Activated CD4-positive, alpha-beta T cell treated with anti-CD3 and anti-CD28 coated beads for 36 hours (primary cell): ENCODE measurements at regions not wholly inside any gene's neighbourhood (a gene's known extent, or its start where the extent isn't known, plus 50 kb on each side); places are given as distances from the start of the nearest gene placed in this dataset.

Experiments used
- ATAC-seq: fragments of 200-7000 bp; cut with Tn5 transposase; one replicate; pipeline ENCODE4 v1.10.0; 2021; ENCODE audit warnings: mild to moderate bottlenecking, moderate library complexity
- CTCF ChIA-PET: fragments of 350-600 bp; sonication (Branson Sonifier 250); formaldehyde crosslinking; loops from one replicate; lab custom pipeline; 2021; ENCODE audit warnings: antibody characterized with exemption; lab: Charles Lee
- POLR2A ChIA-PET: fragments of 350-600 bp; sonication (Branson Sonifier 250); formaldehyde crosslinking; loops from one replicate; lab custom pipeline; 2021; ENCODE audit warnings: antibody characterized with exemption, inconsistent platforms; lab: Charles Lee
- DNase-seq: peaks from one replicate; pipeline ENCODE4 v3.0.0-alpha.2; 2020
- H3K27ac Mint-ChIP-seq: one replicate; pipeline ENCODE4 v1.8.0; 2021; ENCODE audit warnings: mixed read lengths
- H3K27me3 Mint-ChIP-seq: one replicate; pipeline ENCODE4 v1.8.0; 2021; ENCODE audit warnings: mixed read lengths
- H3K36me3 Mint-ChIP-seq: one replicate; pipeline ENCODE4 v1.8.0; 2021; ENCODE audit warnings: low read depth, mixed read lengths
- H3K4me1 Mint-ChIP-seq: one replicate; pipeline ENCODE4 v1.8.0; 2021; ENCODE audit warnings: mixed read lengths
- H3K4me3 Mint-ChIP-seq: one replicate; pipeline ENCODE4 v1.8.0; 2021; ENCODE audit warnings: mild to moderate bottlenecking, moderate library complexity, mixed read lengths
- H3K9me3 Mint-ChIP-seq: one replicate; pipeline ENCODE4 v1.8.0; 2021; ENCODE audit warnings: low read depth, mixed read lengths
- intact Hi-C, 2 experiments: fragments of 100-400 bp; cut with DNase I in 1 of 2; cut with micrococcal nuclease in 1 of 2; formaldehyde crosslinking; loops; one replicate each; pipeline versions ENCODE4 v1.14.2 to v1.15.1; 2022 to 2024; cut with DNase I, micrococcal nuclease

DNA sequence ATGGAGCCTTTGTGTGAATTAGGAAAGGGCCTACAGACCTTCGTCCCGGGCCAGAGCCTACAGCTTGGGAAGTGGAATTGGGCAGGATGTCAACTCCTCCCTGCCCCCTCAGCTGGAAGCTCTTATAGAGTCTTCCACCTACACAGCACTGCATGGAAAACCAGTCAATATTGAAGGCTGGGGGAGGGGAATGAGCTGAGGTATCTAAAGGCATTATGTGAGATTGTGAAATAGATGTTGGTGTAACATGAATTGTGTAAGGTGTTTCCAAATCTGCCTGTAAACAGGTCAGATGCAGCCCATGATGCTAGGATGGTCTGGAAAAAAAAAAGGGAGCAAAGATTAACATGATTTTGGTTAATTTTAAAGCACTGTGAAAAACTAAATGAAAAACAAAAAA is 433.5 kb upstream of the POU3F3 start:
- no peaks in the 10 kb centered on the region for H3K4me1 Mint-ChIP-seq
- H3K9me3 Mint-ChIP-seq: no peaks in the 10 kb centered on the region
- no peak for ATAC-seq
- H3K27me3 Mint-ChIP-seq: peaks cover 2% of the 10 kb centered on the region
- no peak for DNase-seq
- intact Hi-C loops: no loop called here
- ChIA-PET CTCF (no interaction called here), POLR2A (interaction anchor here (0.6 kb wide), 1 partner anchor 29 kb away, joined by 6 read pairs; no protein-coding TSS in a partner anchor)
- no peak overlapping the region for H3K27ac Mint-ChIP-seq
- no peak overlapping the region for H3K4me3 Mint-ChIP-seq
- H3K36me3 Mint-ChIP-seq: no peaks in the 10 kb centered on the region

DNA sequence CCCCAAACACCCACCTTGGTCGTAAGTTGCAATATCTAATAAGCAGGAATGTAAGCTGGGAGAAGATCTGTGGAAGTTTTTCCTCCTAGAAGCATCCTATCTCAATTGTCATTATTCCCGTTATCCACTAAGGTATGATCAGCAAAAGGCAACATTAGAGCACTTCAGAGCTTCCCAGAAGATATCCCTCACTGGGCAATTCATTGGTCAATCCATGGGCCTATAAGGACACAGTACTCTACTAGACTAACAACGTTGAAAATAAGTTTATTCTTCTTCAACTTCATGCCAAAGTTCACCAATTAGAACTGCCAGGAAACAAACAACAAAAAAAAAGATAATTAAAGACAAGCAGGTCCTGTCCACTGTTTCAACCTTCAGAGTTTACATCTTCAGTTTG is 433.0 kb upstream of the POU3F3 start:
- intact Hi-C loops: no loop called here
- Mint-ChIP-seq H3K9me3 (no peaks in the 10 kb centered on the region), H3K27ac (no peak overlapping the region), H3K27me3 (peaks cover under 1% of the 10 kb centered on the region), H3K36me3 (no peaks in the 10 kb centered on the region), H3K4me3 (no peak overlapping the region), H3K4me1 (no peaks in the 10 kb centered on the region)
- DNase-seq: no peak
- no peak for ATAC-seq
- ChIA-PET CTCF (no interaction called here), POLR2A (no interaction called here)

DNA sequence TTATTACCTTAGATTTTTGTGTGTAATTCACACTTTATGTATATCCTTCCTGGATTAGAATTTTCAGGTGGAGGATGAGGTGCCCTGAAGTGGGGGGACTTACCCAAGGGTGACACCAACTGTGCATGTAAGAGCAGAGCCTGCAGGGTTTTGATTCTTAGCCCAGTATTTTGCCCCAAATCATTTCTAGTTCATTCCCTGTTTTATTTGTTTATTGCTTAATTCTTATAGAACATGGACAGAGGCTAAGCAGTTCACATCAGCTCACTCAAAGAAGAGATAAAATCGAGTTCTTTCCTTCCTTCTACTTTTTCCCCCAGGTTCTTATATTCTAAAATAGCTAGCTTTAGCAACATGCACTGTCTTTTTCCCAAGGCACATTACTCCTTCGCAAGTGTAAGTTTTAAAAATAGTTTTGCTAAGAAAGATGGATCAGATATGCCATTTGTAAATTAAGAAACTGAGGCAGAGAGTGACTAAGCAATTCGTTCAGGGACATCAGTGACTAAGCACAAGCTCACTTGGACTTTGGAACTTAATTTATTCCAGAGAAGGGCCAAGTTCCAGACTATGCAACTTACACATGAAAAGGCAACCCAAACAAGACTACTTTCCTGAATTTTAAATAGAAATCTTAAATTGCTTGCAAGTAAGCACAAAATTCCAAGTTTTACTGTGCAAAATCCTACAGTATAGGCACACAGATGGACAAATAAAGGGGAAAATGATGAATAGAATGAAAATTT is 427.9 kb upstream of the POU3F3 start:
- POLR2A ChIA-PET: no interaction called here
- Mint-ChIP-seq H3K9me3 (no peaks in the 10 kb centered on the region), H3K27me3 (peaks cover 5% of the 10 kb centered on the region), H3K27ac (no peak overlapping the region), H3K4me3 (no peak overlapping the region), H3K4me1 (no peaks in the 10 kb centered on the region), H3K36me3 (no peaks in the 10 kb centered on the region)
- ATAC-seq (no peak), DNase-seq (no peak)
- intact Hi-C loops: no loop called here
- CTCF ChIA-PET: interaction anchor here (1.5 kb wide), 1 partner anchor 22 kb away, joined by 3 read pairs; no protein-coding TSS in a partner anchor

DNA sequence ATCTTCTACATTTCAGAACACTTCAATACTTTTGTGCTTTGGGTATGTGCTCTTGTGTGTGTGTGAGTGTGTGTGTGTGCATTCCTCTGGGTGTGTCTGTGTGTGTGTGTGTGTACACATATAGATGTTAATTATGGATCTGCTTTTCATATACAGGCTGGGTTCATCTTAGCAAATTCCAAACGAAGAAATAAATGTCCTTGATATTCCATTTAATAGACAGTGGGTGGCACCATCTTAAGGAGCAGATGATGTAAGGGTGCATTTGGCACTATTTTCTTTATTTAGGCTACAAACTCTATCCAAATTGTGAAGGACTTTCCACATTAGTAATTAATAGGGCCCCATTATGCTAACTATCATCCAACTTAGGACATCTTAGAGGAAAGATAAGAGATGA is 425.8 kb upstream of the POU3F3 start:
- no peaks in the 10 kb centered on the region for H3K36me3 Mint-ChIP-seq
- CTCF ChIA-PET: no interaction called here
- intact Hi-C loops: no loop called here
- ATAC-seq (no peak), DNase-seq (no peak)
- H3K27ac Mint-ChIP-seq: no peak overlapping the region
- H3K4me1 Mint-ChIP-seq: no peaks in the 10 kb centered on the region
- no peak overlapping the region for H3K4me3 Mint-ChIP-seq
- no peaks in the 10 kb centered on the region for H3K9me3 Mint-ChIP-seq
- H3K27me3 Mint-ChIP-seq: peaks cover 22% of the 10 kb centered on the region
- POLR2A ChIA-PET: no interaction called here

DNA sequence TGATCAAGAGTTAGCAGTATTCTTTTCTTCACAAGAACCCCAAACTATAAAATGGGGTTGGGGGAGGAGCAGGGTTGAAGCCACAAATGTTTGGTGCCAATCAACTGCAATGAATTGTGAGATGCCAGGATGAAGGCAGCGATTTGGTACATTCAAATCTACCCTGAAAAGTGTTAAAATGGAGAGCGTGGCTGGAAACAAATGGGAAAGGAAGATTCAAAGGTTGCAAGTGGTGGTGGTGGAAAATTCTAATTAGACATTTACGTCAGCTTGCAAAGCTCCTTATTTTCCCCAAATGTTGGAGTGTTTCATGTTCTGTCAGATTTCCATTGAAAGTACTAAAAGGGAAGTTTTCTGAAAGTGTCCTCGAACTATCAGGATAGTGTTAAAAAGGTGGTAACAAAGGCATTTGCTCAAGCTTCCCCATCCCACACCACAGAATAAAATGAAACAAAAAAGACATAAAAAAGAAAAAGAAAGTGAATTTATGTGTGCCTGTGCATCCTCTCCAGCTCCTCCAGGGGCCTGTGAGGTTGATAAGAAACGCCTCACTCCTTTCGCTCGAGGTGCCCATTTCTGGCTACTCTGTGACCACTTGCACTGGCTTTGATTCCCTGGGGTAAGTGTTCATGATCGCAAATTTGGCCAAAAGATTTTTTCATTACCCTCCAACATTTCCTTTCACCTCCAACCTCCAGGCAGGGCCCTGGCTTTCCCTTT is 424.1 kb upstream of the POU3F3 start:
- ATAC-seq (no peak), DNase-seq (no peak)
- Mint-ChIP-seq H3K4me3 (no peak overlapping the region), H3K27me3 (peaks cover 26% of the 10 kb centered on the region), H3K4me1 (peaks cover 7% of the 10 kb centered on the region), H3K36me3 (no peaks in the 10 kb centered on the region), H3K9me3 (no peaks in the 10 kb centered on the region), H3K27ac (no peak overlapping the region)
- intact Hi-C loops: loop anchor here in 1 of 2 experiments (10.0 kb wide), 1 partner anchor 425 kb away; the partner anchor contains the start of gene POU3F3
- ChIA-PET POLR2A (no interaction called here), CTCF (interaction anchor here (0.8 kb wide), 1 partner anchor 8 kb away, joined by 3 read pairs; no protein-coding TSS in a partner anchor)

DNA sequence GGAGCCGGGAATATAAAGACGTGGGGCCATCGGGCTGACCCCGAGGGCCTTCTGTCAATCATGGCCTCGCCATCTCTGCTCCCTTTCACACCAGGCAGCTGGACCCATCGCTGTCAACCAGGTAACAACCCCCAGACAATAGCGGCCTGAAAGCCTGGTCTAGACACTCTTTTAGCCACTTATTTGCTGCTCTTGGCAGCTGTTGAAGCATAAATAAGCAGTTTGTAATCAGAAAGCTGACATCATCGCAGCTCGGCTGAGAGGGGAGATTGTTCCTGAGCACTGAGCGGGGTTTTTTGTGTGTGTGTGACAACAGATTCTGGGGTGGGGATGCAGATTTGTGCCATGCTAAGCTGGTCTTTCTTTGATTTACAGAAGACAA is 423.6 kb upstream of the POU3F3 start:
- CTCF ChIA-PET: no interaction called here
- DNase-seq: no peak

DNA sequence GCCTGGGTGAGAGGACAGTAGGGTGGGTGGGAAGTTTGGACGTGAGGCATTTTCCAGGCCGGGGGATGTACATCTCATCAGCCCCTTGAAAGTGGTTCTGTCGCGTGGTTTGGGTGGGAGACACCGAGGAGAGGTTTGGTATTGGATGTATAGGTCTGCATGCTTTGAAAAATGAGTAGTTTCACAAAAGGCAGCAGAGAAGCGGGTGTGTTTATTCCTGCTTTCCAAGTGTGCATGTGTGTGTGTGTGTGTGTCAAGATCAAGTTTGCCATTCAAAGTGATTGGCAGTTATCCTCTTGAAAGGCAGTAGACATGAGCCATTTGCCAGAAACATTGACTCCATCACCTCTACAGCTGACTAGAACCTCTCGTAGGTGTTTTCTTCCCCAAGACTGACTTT is 423.1 kb upstream of the POU3F3 start:
- POLR2A ChIA-PET: no interaction called here
- Mint-ChIP-seq H3K9me3 (no peaks in the 10 kb centered on the region), H3K4me1 (peaks cover 7% of the 10 kb centered on the region), H3K27ac (no peak overlapping the region), H3K27me3 (peaks cover 26% of the 10 kb centered on the region), H3K36me3 (no peaks in the 10 kb centered on the region), H3K4me3 (no peak overlapping the region)
- DNase-seq: no peak
- CTCF ChIA-PET: no interaction called here
- intact Hi-C loops: loop anchor here in 1 of 2 experiments (10.0 kb wide), 1 partner anchor 424 kb away; the partner anchor contains the start of gene POU3F3
- ATAC-seq: no peak

More for the DNA sequence above, 423.6 kb upstream of the POU3F3 start:
- Mint-ChIP-seq H3K27ac (no peak overlapping the region), H3K9me3 (no peaks in the 10 kb centered on the region), H3K36me3 (no peaks in the 10 kb centered on the region), H3K4me3 (no peak overlapping the region), H3K4me1 (peaks cover 7% of the 10 kb centered on the region), H3K27me3 (peaks cover 26% of the 10 kb centered on the region)
- ATAC-seq: no peak
- intact Hi-C loops: loop anchor here in 1 of 2 experiments (10.0 kb wide), 1 partner anchor 424 kb away; the partner anchor contains the start of gene POU3F3
- POLR2A ChIA-PET: no interaction called here

DNA sequence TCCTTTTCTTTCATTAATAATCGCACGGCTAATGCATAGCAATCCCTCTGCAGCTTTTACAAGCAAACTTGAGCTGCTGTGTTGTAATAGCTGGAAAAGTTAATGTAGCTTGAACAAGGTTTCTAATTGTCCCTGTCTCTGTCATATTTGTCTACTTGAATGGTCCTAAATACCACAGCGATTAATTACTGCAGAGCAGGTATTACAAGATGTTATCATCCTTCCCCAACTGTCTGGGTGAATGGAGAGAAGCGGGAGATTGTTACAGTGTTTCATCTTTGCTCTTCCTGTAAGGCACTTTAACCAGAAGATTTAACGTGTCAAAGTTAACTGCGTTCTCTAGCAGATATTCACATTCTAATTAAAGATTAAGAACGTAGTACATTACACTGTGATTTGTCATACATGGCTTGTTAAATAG is 422.2 kb upstream of the POU3F3 start:
- ChIA-PET POLR2A (no interaction called here), CTCF (no interaction called here)
- Mint-ChIP-seq H3K36me3 (no peaks in the 10 kb centered on the region), H3K27ac (no peak overlapping the region), H3K4me1 (peaks cover 7% of the 10 kb centered on the region), H3K9me3 (no peaks in the 10 kb centered on the region), H3K4me3 (no peak overlapping the region), H3K27me3 (peaks cover 25% of the 10 kb centered on the region)
- intact Hi-C loops: loop anchor here in 1 of 2 experiments (10.0 kb wide), 1 partner anchor 423 kb away; the partner anchor contains the start of gene POU3F3
- DNase-seq (no peak), ATAC-seq (no peak)

DNA sequence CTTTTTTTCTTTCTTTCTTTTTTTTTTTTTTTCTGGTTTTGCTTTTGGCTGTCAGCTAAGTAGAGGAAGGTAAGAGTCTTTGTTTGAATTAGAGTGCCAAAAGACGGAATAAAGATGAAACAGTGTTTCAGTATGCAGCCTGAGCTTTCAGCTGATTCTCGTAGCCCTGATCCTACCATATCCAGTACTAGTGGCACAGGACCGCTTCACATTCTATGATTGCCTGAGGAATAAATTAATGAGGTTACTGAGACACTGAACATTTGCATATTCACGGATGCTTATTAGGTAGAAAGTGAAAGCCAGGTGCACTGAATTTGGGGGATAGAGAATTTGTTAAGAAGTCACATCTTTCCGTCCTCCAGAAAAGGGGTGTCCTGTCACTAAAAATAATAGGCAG is 421.5 kb upstream of the POU3F3 start:
- DNase-seq (no peak), ATAC-seq (no peak)
- intact Hi-C loops: loop anchor here in 1 of 2 experiments (10.0 kb wide), 1 partner anchor 422 kb away; the partner anchor contains the start of gene POU3F3
- Mint-ChIP-seq H3K36me3 (no peaks in the 10 kb centered on the region), H3K27ac (no peak overlapping the region), H3K27me3 (peaks cover 26% of the 10 kb centered on the region), H3K9me3 (no peaks in the 10 kb centered on the region), H3K4me3 (no peak overlapping the region), H3K4me1 (peaks cover 7% of the 10 kb centered on the region)
- ChIA-PET POLR2A (no interaction called here), CTCF (no interaction called here)

DNA sequence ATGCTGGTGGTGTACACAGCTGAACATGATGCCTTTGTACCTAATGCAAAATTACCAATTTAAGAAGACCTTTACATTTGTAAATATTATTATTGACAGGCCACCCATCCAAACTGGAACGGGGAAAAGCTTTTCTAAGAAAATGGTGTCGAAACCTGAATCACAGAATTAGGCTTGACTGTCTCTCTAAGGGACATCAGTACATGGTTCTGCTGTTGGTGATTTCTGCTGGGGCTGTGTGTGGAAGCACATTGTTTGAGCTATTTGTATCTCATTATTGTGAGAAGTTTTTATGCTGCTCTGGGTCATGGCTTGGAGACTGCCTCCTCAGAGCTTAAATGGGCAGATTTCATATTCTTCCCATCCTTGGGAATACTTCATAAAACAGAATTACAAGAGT is 420.9 kb upstream of the POU3F3 start:
- H3K9me3 Mint-ChIP-seq: no peaks in the 10 kb centered on the region
- intact Hi-C loops: loop anchor here in 1 of 2 experiments (10.0 kb wide), 1 partner anchor 422 kb away; the partner anchor contains the start of gene POU3F3
- no peak overlapping the region for H3K27ac Mint-ChIP-seq
- peaks cover 7% of the 10 kb centered on the region for H3K4me1 Mint-ChIP-seq
- DNase-seq: no peak
- ChIA-PET CTCF (no interaction called here), POLR2A (no interaction called here)
- H3K36me3 Mint-ChIP-seq: no peaks in the 10 kb centered on the region
- no peak overlapping the region for H3K4me3 Mint-ChIP-seq
- ATAC-seq: no peak
- peaks cover 26% of the 10 kb centered on the region for H3K27me3 Mint-ChIP-seq

DNA sequence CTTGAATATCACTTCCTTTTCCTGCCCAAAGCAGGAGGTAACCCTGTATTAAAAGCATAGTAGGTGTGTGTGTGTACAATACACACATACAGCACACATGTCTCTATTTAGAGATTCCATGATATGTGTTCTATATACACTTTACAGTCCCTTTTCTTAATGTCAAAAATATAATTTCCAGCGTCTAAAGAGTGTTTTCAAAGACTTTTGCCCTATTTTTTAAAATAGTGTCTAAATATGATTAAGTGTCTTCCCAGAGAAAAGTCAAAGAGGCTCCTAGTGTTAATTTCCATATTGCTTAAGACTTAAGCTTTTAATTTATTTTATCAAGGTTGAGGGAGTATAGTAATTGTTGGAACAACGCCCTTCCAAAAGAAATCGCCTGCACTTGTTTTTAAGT is 420.3 kb upstream of the POU3F3 start:
- ChIA-PET CTCF (no interaction called here), POLR2A (no interaction called here)
- H3K4me1 Mint-ChIP-seq: peaks cover 7% of the 10 kb centered on the region
- intact Hi-C loops: loop anchor here in 1 of 2 experiments (10.0 kb wide), 1 partner anchor 421 kb away; the partner anchor contains the start of gene POU3F3
- H3K27ac Mint-ChIP-seq: no peak overlapping the region
- H3K36me3 Mint-ChIP-seq: no peaks in the 10 kb centered on the region
- no peaks in the 10 kb centered on the region for H3K9me3 Mint-ChIP-seq
- no peak overlapping the region for H3K4me3 Mint-ChIP-seq
- ATAC-seq (no peak), DNase-seq (no peak)
- H3K27me3 Mint-ChIP-seq: peaks cover 26% of the 10 kb centered on the region
